ENCODE measurements at regions not wholly inside any gene's neighbourhood (a gene's known extent, or its start where the extent isn't known, plus 50 kb on each side); places are given as distances from the start of the nearest gene placed in this dataset.
"Not testable (repeated sequence)": the region's sequence is repeated elsewhere in the genome, so short reads cannot be mapped to it uniquely, and the experiment has no call there.

DNA sequence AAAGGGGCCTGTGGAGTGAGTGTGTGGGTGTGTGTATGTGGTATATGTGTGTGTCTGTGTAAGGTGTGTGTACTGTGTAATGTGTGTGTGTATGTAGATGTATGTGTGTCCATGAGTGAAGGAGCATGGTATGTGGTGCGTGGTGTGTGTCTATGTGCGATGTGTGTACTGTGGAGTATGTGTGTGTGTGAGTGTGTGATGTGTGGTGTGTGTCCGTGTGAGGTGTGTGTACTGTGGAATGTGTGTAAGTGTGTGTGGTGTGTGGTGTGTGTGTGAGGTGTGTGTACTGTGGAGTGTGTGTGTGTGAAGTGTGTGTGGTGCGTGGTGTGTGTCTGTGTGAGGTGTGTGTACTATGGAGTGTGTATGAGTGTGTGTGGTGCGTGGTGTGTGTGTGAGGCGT lies 83.1 kb upstream of the PRR5 start:
- H3K36me3 ChIP-seq (ENCODE audit: control insufficient read depth, insufficient read depth, low read length); BruUV-seq (replicated peaks); H3K9me3 ChIP-seq (ENCODE audit: control insufficient read depth, insufficient read depth, low read depth, low read length); CTCF ChIA-PET; DNase-seq (ENCODE audit: low read depth, low spot score); H3K27me3 ChIP-seq (ENCODE audit: control insufficient read depth, insufficient read depth, low read length); H3K4me1 ChIP-seq (ENCODE audit: control insufficient read depth, insufficient read depth, low read length); ATAC-seq; H3K4me3 ChIP-seq (ENCODE audit: low read depth in 2 of 2, low read length in 2 of 2); in situ Hi-C loops (cut with HindIII; ENCODE audit: low pct_unique_long_range_greater_than_20kb, low sequenced_read_pairs); intact Hi-C loops (cut with micrococcal nuclease; ENCODE audit: unreplicated experiment); H3K27ac ChIP-seq (ENCODE audit: low read length); POLR2A ChIA-PET: not testable (repeated sequence)

DNA sequence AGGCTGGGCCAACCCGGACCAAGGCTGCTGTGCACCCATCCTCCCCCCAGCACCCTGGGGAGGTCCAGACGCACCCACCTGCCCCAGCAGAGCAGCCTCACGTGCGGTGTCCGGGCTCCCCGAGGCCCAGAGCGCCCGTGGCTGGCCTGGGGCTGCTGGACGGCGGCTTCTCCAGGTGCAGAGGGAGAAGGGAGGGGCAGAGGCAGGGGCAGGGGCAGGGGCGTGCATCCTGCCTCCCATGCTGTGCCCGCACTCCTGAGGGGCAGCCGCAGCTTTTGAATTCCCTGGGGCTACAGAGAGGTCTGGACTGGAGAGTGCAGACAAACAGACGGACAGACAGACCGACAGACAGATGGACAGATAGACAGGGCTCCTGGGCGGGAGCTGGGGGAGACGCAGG lies 83.6 kb upstream of the PRR5 start:
- TF ChIP-seq POLR2AphosphoS5 (IDR thresholded peaks at IDR 0.05; ENCODE audit: low read depth, low read length), result no peak
- TF ChIP-seq, protein P1, sequence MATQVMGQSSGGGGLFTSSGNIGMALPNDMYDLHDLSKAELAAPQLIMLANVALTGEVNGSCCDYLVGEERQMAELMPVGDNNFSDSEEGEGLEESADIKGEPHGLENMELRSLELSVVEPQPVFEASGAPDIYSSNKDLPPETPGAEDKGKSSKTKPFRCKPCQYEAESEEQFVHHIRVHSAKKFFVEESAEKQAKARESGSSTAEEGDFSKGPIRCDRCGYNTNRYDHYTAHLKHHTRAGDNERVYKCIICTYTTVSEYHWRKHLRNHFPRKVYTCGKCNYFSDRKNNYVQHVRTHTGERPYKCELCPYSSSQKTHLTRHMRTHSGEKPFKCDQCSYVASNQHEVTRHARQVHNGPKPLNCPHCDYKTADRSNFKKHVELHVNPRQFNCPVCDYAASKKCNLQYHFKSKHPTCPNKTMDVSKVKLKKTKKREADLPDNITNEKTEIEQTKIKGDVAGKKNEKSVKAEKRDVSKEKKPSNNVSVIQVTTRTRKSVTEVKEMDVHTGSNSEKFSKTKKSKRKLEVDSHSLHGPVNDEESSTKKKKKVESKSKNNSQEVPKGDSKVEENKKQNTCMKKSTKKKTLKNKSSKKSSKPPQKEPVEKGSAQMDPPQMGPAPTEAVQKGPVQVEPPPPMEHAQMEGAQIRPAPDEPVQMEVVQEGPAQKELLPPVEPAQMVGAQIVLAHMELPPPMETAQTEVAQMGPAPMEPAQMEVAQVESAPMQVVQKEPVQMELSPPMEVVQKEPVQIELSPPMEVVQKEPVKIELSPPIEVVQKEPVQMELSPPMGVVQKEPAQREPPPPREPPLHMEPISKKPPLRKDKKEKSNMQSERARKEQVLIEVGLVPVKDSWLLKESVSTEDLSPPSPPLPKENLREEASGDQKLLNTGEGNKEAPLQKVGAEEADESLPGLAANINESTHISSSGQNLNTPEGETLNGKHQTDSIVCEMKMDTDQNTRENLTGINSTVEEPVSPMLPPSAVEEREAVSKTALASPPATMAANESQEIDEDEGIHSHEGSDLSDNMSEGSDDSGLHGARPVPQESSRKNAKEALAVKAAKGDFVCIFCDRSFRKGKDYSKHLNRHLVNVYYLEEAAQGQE (IDR thresholded peaks at IDR 0.05; ENCODE audit: insufficient read depth in 1 of 2, low read depth in 2 of 2, low read length in 1 of 2), result no peak
- TF ChIP-seq, protein P2, sequence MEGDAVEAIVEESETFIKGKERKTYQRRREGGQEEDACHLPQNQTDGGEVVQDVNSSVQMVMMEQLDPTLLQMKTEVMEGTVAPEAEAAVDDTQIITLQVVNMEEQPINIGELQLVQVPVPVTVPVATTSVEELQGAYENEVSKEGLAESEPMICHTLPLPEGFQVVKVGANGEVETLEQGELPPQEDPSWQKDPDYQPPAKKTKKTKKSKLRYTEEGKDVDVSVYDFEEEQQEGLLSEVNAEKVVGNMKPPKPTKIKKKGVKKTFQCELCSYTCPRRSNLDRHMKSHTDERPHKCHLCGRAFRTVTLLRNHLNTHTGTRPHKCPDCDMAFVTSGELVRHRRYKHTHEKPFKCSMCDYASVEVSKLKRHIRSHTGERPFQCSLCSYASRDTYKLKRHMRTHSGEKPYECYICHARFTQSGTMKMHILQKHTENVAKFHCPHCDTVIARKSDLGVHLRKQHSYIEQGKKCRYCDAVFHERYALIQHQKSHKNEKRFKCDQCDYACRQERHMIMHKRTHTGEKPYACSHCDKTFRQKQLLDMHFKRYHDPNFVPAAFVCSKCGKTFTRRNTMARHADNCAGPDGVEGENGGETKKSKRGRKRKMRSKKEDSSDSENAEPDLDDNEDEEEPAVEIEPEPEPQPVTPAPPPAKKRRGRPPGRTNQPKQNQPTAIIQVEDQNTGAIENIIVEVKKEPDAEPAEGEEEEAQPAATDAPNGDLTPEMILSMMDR (IDR thresholded peaks at IDR 0.05), result no peak
- TF ChIP-seq SIN3A (IDR thresholded peaks at IDR 0.05; ENCODE audit: borderline replicate concordance, insufficient read depth, low read depth, low read length), result no peak
- TF ChIP-seq TCF7L2 (IDR thresholded peaks at IDR 0.05; ENCODE audit: low read depth, low read length), result no peak
- ChIA-PET POLR2A (no interaction called here), CTCF (no interaction called here)
- Histone ChIP-seq H3K36me3 (ENCODE audit: control insufficient read depth, insufficient read depth, low read length) (no peaks in the 10 kb centered on the region), H3K27me3 (ENCODE audit: control insufficient read depth, insufficient read depth, low read length) (no peaks in the 10 kb centered on the region), H3K27ac (ENCODE audit: low read length) (no peak overlapping the region), H3K4me3 (ENCODE audit: low read depth in 2 of 2, low read length in 2 of 2) (no peak overlapping the region), H3K4me1 (ENCODE audit: control insufficient read depth, insufficient read depth, low read length) (no peaks in the 10 kb centered on the region), H3K9me3 (ENCODE audit: control insufficient read depth, insufficient read depth, low read depth, low read length) (no peaks in the 10 kb centered on the region)
- intact Hi-C loops (cut with micrococcal nuclease; ENCODE audit: unreplicated experiment) (no loop called here), in situ Hi-C loops (cut with HindIII; ENCODE audit: low pct_unique_long_range_greater_than_20kb, low sequenced_read_pairs) (no loop called here)
- no peak for DNase-seq (ENCODE audit: low read depth, low spot score)
- no TSS peak for BruUV-seq (replicated peaks)
- ATAC-seq, result no peak

DNA sequence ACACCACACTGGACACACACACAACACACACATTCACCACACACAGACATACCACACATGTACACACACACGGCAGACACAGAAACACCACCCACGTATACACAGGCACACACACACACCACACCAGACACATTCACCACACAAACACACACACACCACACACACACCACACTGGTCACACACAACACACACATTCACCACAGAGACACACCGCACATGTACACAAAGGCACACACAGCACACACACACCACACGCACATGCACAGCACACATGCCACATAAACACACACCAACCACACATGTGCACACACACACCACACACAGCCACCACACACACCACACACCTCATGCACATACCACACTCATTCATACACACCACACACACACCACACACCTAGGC lies 84.2 kb upstream of the PRR5 start:
- H3K27me3 ChIP-seq (ENCODE audit: control insufficient read depth, insufficient read depth, low read length), result no peaks in the 10 kb centered on the region
- in situ Hi-C loops (cut with HindIII; ENCODE audit: low pct_unique_long_range_greater_than_20kb, low sequenced_read_pairs) (no loop called here), intact Hi-C loops (cut with micrococcal nuclease; ENCODE audit: unreplicated experiment) (no loop called here)
- no peaks in the 10 kb centered on the region for H3K9me3 ChIP-seq (ENCODE audit: control insufficient read depth, insufficient read depth, low read depth, low read length)
- H3K27ac ChIP-seq (ENCODE audit: low read length), result no peak overlapping the region
- ChIA-PET CTCF (no interaction called here), POLR2A (no interaction called here)
- no peak for DNase-seq (ENCODE audit: low read depth, low spot score)
- H3K4me1 ChIP-seq (ENCODE audit: control insufficient read depth, insufficient read depth, low read length), result no peaks in the 10 kb centered on the region
- H3K4me3 ChIP-seq (ENCODE audit: low read depth in 2 of 2, low read length in 2 of 2), result no peak overlapping the region
- ATAC-seq, result no peak
- no peak for TF ChIP-seq TCF7L2 (IDR thresholded peaks at IDR 0.05; ENCODE audit: low read depth, low read length)
- TF ChIP-seq SIN3A (IDR thresholded peaks at IDR 0.05; ENCODE audit: borderline replicate concordance, insufficient read depth, low read depth, low read length), result no peak
- TF ChIP-seq, protein P1 (IDR thresholded peaks at IDR 0.05; ENCODE audit: insufficient read depth in 1 of 2, low read depth in 2 of 2, low read length in 1 of 2), result no peak
- TF ChIP-seq, protein P2 (IDR thresholded peaks at IDR 0.05), result no peak
- no peak for TF ChIP-seq POLR2AphosphoS5 (IDR thresholded peaks at IDR 0.05; ENCODE audit: low read depth, low read length)
- H3K36me3 ChIP-seq (ENCODE audit: control insufficient read depth, insufficient read depth, low read length), result no peaks in the 10 kb centered on the region
- no TSS peak for BruUV-seq (replicated peaks)
